ENCODE measurements at regions not wholly inside any gene's neighbourhood (a gene's known extent, or its start where the extent isn't known, plus 50 kb on each side); places are given as distances from the start of the nearest gene placed in this dataset.

DNA sequence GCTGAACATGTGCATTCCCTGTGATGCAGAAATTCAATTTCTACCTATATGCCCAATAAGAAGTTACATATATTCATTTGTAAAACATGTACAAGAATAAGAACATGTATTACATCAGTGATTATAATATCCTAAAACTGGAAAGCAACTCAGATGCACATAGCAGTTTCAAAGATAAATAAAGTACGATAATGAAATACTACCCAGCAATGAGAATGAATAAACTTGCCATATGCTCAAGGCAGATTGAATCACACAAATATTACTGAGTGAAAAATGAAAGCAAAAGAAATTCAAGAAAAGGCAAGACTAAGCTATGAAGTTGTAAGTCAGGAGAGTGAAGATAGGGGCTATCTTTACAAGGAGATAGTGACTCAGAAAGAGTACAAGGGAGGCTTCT is 345.3 kb upstream of the OR4E1 start:
- POLR2A ChIA-PET, result no interaction called here
- CTCF ChIA-PET, result no interaction called here
- H3K4me3 ChIP-seq (ENCODE audit: low read depth, low read length), result no peak overlapping the region
- DNase-seq (ENCODE audit: low read depth, low spot score), result no peak
- TF ChIP-seq, protein P1, sequence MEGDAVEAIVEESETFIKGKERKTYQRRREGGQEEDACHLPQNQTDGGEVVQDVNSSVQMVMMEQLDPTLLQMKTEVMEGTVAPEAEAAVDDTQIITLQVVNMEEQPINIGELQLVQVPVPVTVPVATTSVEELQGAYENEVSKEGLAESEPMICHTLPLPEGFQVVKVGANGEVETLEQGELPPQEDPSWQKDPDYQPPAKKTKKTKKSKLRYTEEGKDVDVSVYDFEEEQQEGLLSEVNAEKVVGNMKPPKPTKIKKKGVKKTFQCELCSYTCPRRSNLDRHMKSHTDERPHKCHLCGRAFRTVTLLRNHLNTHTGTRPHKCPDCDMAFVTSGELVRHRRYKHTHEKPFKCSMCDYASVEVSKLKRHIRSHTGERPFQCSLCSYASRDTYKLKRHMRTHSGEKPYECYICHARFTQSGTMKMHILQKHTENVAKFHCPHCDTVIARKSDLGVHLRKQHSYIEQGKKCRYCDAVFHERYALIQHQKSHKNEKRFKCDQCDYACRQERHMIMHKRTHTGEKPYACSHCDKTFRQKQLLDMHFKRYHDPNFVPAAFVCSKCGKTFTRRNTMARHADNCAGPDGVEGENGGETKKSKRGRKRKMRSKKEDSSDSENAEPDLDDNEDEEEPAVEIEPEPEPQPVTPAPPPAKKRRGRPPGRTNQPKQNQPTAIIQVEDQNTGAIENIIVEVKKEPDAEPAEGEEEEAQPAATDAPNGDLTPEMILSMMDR (IDR thresholded peaks at IDR 0.05; ENCODE audit: insufficient read depth, low read length, missing control alignments), result no peak

DNA sequence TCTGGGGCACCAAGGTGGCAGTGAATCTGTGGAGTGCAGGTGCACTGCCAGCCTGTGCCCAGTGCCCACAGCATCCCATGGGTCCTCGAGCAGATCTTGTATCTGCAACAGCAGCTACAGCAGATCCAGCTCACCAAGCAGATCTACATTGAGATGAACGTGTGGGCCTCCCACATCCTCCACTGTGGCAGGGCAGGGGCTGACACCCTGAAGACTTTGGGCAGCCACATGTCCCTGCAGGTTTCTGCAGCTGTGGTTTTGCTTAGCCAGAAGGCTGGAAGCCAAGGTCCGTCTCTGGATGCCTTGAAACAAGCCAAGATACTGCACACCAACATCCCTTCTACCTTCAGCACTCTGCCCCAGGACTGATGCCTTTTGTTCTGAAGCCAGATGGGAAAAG is 338.8 kb upstream of the OR4E1 start:
- ChIA-PET CTCF (no interaction called here), POLR2A (no interaction called here)
- DNase-seq (ENCODE audit: low read depth, low spot score), result no peak
- H3K4me3 ChIP-seq (ENCODE audit: low read depth, low read length), result no peak overlapping the region
- TF ChIP-seq, protein P1 (IDR thresholded peaks at IDR 0.05; ENCODE audit: insufficient read depth, low read length, missing control alignments), result no peak

DNA sequence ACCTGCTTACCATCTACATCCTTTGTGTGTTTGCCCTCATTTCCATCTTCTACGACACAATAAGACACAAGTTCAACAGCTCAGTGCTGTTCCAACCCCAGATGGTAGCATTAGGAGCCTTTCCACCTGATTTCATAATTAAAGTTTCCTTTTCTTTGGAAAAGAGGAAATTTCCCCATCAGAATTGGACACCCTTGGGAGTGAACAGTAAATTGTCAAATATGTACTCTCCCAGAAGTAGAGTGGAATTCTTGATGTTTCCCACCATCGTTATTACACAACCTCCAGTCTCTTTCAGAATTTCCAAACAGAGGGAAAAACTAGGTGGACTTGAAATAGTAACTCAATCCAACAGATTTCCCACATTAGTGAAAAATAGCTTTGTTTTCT is 337.6 kb upstream of the OR4E1 start:
- POLR2A ChIA-PET, result no interaction called here
- CTCF ChIA-PET, result no interaction called here
- TF ChIP-seq, protein P1 (IDR thresholded peaks at IDR 0.05; ENCODE audit: insufficient read depth, low read length, missing control alignments), result no peak
- DNase-seq (ENCODE audit: low read depth, low spot score), result no peak
- no peak overlapping the region for H3K4me3 ChIP-seq (ENCODE audit: low read depth, low read length)

DNA sequence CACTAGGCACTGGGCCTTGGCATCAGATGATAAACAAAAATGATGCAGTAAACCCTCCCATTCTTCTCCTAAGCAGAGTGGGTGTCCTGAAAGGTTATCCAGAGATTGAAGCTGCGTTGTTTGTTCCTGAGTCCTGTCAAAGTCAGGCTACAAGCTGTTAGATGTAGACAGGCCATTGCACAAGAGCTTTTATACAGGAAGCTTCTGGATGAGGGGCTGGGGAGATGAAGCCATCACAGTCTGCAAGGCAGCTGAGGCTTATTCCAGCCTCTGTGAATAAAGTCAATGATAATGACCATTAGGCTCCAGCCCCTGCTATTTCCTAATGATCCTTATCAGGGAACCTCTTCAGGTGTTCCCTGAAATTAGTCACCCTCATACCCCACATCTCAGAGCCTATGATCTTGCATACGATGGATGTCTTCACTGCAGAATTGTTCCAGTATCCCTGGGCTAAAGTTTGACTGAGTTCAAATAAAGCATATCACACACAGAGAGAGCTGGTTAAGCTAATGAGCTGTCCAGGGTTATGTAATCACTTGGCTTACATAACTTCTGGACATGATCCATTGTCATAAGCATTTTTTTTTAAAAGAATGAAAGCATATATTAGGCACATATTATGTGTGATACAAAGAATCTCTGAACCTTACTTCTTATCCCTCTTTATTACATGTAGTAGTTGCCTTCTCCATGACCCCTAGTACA is 337.1 kb upstream of the OR4E1 start:
- DNase-seq (ENCODE audit: low read depth, low spot score), result no peak
- TF ChIP-seq, protein P1 (IDR thresholded peaks at IDR 0.05; ENCODE audit: insufficient read depth, low read length, missing control alignments), result no peak
- CTCF ChIA-PET, result no interaction called here
- no peak overlapping the region for H3K4me3 ChIP-seq (ENCODE audit: low read depth, low read length)
- POLR2A ChIA-PET, result no interaction called here

DNA sequence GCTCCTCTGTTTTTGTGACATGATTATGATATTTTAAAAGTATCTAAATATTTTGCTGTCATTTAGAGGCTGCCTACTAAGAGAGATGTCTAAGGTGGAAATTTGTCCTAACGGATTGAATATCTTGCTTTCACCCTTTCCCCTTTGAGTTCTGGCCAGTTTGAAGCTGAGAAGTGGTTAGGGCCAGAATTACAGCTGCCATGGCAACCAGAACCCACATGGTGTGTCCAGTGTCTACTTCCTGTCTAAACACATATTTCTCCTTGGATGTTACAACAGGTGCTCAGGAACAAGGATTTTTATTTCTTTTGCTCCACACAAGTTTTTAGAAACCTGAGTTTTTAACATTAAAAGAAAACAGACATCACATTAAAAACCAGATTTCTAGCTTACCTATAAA is 335.1 kb upstream of the OR4E1 start:
- H3K4me3 ChIP-seq (ENCODE audit: low read depth, low read length), result no peak overlapping the region
- ChIA-PET CTCF (no interaction called here), POLR2A (no interaction called here)
- DNase-seq (ENCODE audit: low read depth, low spot score), result no peak
- TF ChIP-seq, protein P1 (IDR thresholded peaks at IDR 0.05; ENCODE audit: insufficient read depth, low read length, missing control alignments), result no peak

DNA sequence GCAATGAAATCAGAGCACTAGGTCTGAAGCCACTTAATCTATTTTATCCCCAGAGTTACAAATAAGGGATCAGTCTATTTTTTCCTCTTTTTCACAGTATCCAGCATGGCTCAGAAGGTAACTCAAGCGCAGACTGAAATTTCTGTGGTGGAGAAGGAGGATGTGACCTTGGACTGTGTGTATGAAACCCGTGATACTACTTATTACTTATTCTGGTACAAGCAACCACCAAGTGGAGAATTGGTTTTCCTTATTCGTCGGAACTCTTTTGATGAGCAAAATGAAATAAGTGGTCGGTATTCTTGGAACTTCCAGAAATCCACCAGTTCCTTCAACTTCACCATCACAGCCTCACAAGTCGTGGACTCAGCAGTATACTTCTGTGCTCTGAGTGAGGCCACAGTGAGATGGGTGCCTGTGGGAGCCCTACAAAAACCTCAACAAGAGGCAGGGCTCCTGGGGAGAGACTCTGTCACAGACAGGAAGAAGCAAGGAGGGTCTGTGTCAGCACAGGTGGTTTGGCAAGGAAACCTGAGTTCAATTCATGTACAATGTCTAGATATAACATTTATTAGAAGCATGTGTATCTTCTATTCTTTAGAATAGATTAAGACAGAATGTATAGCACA is 334.3 kb upstream of the OR4E1 start:
- no peak for DNase-seq (ENCODE audit: low read depth, low spot score)
- ChIA-PET POLR2A (no interaction called here), CTCF (no interaction called here)
- TF ChIP-seq, protein P1 (IDR thresholded peaks at IDR 0.05; ENCODE audit: insufficient read depth, low read length, missing control alignments), result no peak
- no peak overlapping the region for H3K4me3 ChIP-seq (ENCODE audit: low read depth, low read length)
